ENCODE measurements at regions not wholly inside any gene's neighbourhood (a gene's known extent, or its start where the extent isn't known, plus 50 kb on each side); places are given as distances from the start of the nearest gene placed in this dataset.

- no peaks in the 10 kb centered on the region for H3K27me3 ChIP-seq (ENCODE audit: control insufficient read depth in 5 of 5, insufficient read depth in 4 of 5, low read length in 5 of 5)
- H3K4me1 ChIP-seq (ENCODE audit: control insufficient read depth in 5 of 5, insufficient read depth in 5 of 5, low read length in 5 of 5) = no peaks in the 10 kb centered on the region
- H3K36me3 ChIP-seq (ENCODE audit: control insufficient read depth in 5 of 5, insufficient read depth in 5 of 5, low read length in 5 of 5) = no peaks in the 10 kb centered on the region
- no peaks in the 10 kb centered on the region for H3K9me3 ChIP-seq (ENCODE audit: control insufficient read depth in 5 of 5, low read length in 5 of 5)
- no peak overlapping the region for H3K4me3 ChIP-seq (ENCODE audit: low read depth in 1 of 5, low read length in 5 of 5)
- H3K27ac ChIP-seq (ENCODE audit: low read depth, low read length) = no peak overlapping the region
- no peak overlapping the region for H3K9ac ChIP-seq (ENCODE audit: low read length in 5 of 5)
These were observed 67.6 kb downstream of the HTR1A start for GRCh38 chr5:63894690-63895089.

- Histone ChIP-seq H3K9me3 (ENCODE audit: control insufficient read depth in 5 of 5, low read length in 5 of 5) (peaks cover 0 to 2% (median 0%) of the 10 kb centered on the region in 5 donors), H3K27me3 (ENCODE audit: control insufficient read depth in 5 of 5, insufficient read depth in 4 of 5, low read length in 5 of 5) (no peaks in the 10 kb centered on the region), H3K4me1 (ENCODE audit: control insufficient read depth in 5 of 5, insufficient read depth in 5 of 5, low read length in 5 of 5) (no peaks in the 10 kb centered on the region), H3K27ac (ENCODE audit: low read depth, low read length) (no peak overlapping the region), H3K9ac (ENCODE audit: low read length in 5 of 5) (no peak overlapping the region), H3K36me3 (ENCODE audit: control insufficient read depth in 5 of 5, insufficient read depth in 5 of 5, low read length in 5 of 5) (no peaks in the 10 kb centered on the region), H3K4me3 (ENCODE audit: low read depth in 1 of 5, low read length in 5 of 5) (no peak overlapping the region)
These were observed 83.5 kb downstream of the HTR1A start for GRCh38 chr5:63878788-63879187.

DNA sequence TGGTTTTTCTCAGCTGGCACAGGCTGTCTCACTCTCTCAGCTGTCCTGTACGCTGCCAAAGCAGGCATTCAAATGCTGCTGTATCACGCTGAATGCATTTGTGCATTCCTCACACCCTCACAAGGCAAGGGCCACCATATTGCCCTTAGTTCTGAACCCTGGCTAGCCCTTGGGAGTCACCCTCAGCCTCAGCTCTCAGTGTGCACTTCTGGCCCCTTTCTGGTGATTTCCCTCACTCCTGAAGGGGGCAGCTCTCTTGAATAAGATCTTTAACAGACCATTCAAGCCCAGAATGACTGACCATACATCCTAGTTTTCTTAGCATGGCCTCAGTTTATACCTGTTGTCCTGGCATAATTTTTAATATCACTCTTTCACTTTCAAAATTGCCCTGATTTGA, 84.3 kb downstream of the HTR1A start:
- Histone ChIP-seq H3K4me1 (ENCODE audit: control insufficient read depth in 5 of 5, insufficient read depth in 5 of 5, low read length in 5 of 5) (no peaks in the 10 kb centered on the region), H3K27ac (ENCODE audit: low read depth, low read length) (no peak overlapping the region), H3K36me3 (ENCODE audit: control insufficient read depth in 5 of 5, insufficient read depth in 5 of 5, low read length in 5 of 5) (no peaks in the 10 kb centered on the region), H3K9ac (ENCODE audit: low read length in 5 of 5) (no peak overlapping the region), H3K4me3 (ENCODE audit: low read depth in 1 of 5, low read length in 5 of 5) (no peak overlapping the region), H3K27me3 (ENCODE audit: control insufficient read depth in 5 of 5, insufficient read depth in 4 of 5, low read length in 5 of 5) (no peaks in the 10 kb centered on the region), H3K9me3 (ENCODE audit: control insufficient read depth in 5 of 5, low read length in 5 of 5) (peaks cover 0 to 2% (median 0%) of the 10 kb centered on the region in 5 donors)

- Histone ChIP-seq H3K9me3 (ENCODE audit: control insufficient read depth in 5 of 5, low read length in 5 of 5) (peaks cover 7 to 26% (median 21%) of the 10 kb centered on the region in 5 donors), H3K27ac (ENCODE audit: low read depth, low read length) (no peak overlapping the region), H3K4me1 (ENCODE audit: control insufficient read depth in 5 of 5, insufficient read depth in 5 of 5, low read length in 5 of 5) (no peaks in the 10 kb centered on the region), H3K9ac (ENCODE audit: low read length in 5 of 5) (no peak overlapping the region), H3K4me3 (ENCODE audit: low read depth in 1 of 5, low read length in 5 of 5) (no peak overlapping the region), H3K27me3 (ENCODE audit: control insufficient read depth in 5 of 5, insufficient read depth in 4 of 5, low read length in 5 of 5) (no peaks in the 10 kb centered on the region), H3K36me3 (ENCODE audit: control insufficient read depth in 5 of 5, insufficient read depth in 5 of 5, low read length in 5 of 5) (no peaks in the 10 kb centered on the region)
These were observed 101.9 kb downstream of the HTR1A start for GRCh38 chr5:63860379-63860778.

DNA sequence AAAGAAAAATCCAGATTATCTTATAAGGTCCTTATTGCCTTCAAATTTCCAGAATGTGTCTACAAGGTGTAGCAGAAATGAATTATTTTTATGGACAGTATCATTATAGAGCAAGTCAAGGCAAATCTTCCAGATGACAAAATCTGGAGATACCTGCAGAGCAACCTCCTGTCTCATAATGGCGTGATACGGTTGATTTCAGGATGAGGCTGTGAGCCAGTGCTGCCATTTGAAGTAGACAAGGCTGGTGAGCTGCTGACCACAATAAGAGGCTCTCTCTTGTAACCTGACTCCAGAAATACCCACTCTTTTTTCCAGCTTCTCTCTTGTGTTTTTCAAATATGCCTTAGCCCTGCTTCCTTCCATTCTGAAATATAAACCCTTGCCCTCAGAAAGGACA, 108.2 kb downstream of the HTR1A start:
- no peaks in the 10 kb centered on the region for H3K36me3 ChIP-seq (ENCODE audit: control insufficient read depth in 5 of 5, insufficient read depth in 5 of 5, low read length in 5 of 5)
- no peak overlapping the region for H3K27ac ChIP-seq (ENCODE audit: low read depth, low read length)
- no peak overlapping the region for H3K4me3 ChIP-seq (ENCODE audit: low read depth in 1 of 5, low read length in 5 of 5)
- no peaks in the 10 kb centered on the region for H3K4me1 ChIP-seq (ENCODE audit: control insufficient read depth in 5 of 5, insufficient read depth in 5 of 5, low read length in 5 of 5)
- no peak overlapping the region for H3K9ac ChIP-seq (ENCODE audit: low read length in 5 of 5)
- no peaks in the 10 kb centered on the region for H3K27me3 ChIP-seq (ENCODE audit: control insufficient read depth in 5 of 5, insufficient read depth in 4 of 5, low read length in 5 of 5)
- H3K9me3 ChIP-seq (ENCODE audit: control insufficient read depth in 5 of 5, low read length in 5 of 5) = peaks cover 0 to 4% (median 0%) of the 10 kb centered on the region in 5 donors

- Histone ChIP-seq H3K27ac (ENCODE audit: low read depth, low read length) (no peak overlapping the region), H3K36me3 (ENCODE audit: control insufficient read depth in 5 of 5, insufficient read depth in 5 of 5, low read length in 5 of 5) (no peaks in the 10 kb centered on the region), H3K4me3 (ENCODE audit: low read depth in 1 of 5, low read length in 5 of 5) (no peak overlapping the region), H3K4me1 (ENCODE audit: control insufficient read depth in 5 of 5, insufficient read depth in 5 of 5, low read length in 5 of 5) (no peaks in the 10 kb centered on the region), H3K9ac (ENCODE audit: low read length in 5 of 5) (no peak overlapping the region), H3K9me3 (ENCODE audit: control insufficient read depth in 5 of 5, low read length in 5 of 5) (peaks cover 0 to 2% (median 0%) of the 10 kb centered on the region in 5 donors), H3K27me3 (ENCODE audit: control insufficient read depth in 5 of 5, insufficient read depth in 4 of 5, low read length in 5 of 5) (no peaks in the 10 kb centered on the region)
These were observed 119.1 kb downstream of the HTR1A start for GRCh38 chr5:63843190-63843589.

DNA sequence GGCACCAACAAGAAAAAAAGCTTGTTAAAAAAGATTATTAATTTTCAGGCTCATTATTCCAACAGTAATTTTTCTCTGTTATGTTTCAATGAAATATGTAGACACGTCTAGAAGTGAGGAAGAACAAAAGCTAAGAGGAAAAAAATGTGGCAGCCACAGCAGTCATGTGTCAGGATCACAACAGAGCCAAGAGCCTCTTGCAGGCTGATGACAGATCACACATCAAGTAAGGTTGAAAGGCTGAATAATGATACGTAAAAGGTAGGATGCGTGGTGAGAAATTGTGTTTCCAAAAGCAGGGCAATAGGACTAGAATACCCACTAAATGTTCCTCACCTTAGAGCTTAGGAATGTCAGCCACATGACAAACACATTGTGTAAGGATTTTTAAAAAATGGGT, 124.8 kb downstream of the HTR1A start:
- no peaks in the 10 kb centered on the region for H3K9me3 ChIP-seq (ENCODE audit: control insufficient read depth in 5 of 5, low read length in 5 of 5)
- H3K4me1 ChIP-seq (ENCODE audit: control insufficient read depth in 5 of 5, insufficient read depth in 5 of 5, low read length in 5 of 5) = no peaks in the 10 kb centered on the region
- no peaks in the 10 kb centered on the region for H3K27me3 ChIP-seq (ENCODE audit: control insufficient read depth in 5 of 5, insufficient read depth in 4 of 5, low read length in 5 of 5)
- H3K9ac ChIP-seq (ENCODE audit: low read length in 5 of 5) = no peak overlapping the region
- H3K27ac ChIP-seq (ENCODE audit: low read depth, low read length) = no peak overlapping the region
- H3K36me3 ChIP-seq (ENCODE audit: control insufficient read depth in 5 of 5, insufficient read depth in 5 of 5, low read length in 5 of 5) = no peaks in the 10 kb centered on the region
- H3K4me3 ChIP-seq (ENCODE audit: low read depth in 1 of 5, low read length in 5 of 5) = no peak overlapping the region

GRCh38 chr5:63831381-63831780, 130.9 kb downstream of the HTR1A start:
- Histone ChIP-seq H3K4me3 (ENCODE audit: low read depth in 1 of 5, low read length in 5 of 5) (no peak overlapping the region), H3K36me3 (ENCODE audit: control insufficient read depth in 5 of 5, insufficient read depth in 5 of 5, low read length in 5 of 5) (no peaks in the 10 kb centered on the region), H3K9ac (ENCODE audit: low read length in 5 of 5) (no peak overlapping the region)

GRCh38 chr5:63825984-63826383, 136.3 kb downstream of the HTR1A start:
- Histone ChIP-seq H3K4me1 (ENCODE audit: control insufficient read depth in 5 of 5, insufficient read depth in 5 of 5, low read length in 5 of 5) (no peaks in the 10 kb centered on the region), H3K27ac (ENCODE audit: low read depth, low read length) (no peak overlapping the region), H3K27me3 (ENCODE audit: control insufficient read depth in 5 of 5, insufficient read depth in 4 of 5, low read length in 5 of 5) (no peaks in the 10 kb centered on the region), H3K36me3 (ENCODE audit: control insufficient read depth in 5 of 5, insufficient read depth in 5 of 5, low read length in 5 of 5) (no peaks in the 10 kb centered on the region), H3K9ac (ENCODE audit: low read length in 5 of 5) (no peak overlapping the region), H3K9me3 (ENCODE audit: control insufficient read depth in 5 of 5, low read length in 5 of 5) (no peaks in the 10 kb centered on the region), H3K4me3 (ENCODE audit: low read depth in 1 of 5, low read length in 5 of 5) (no peak overlapping the region)

More at GRCh38 chr5:63831381-63831780, 130.9 kb downstream of the HTR1A start:
- no peaks in the 10 kb centered on the region for H3K4me1 ChIP-seq (ENCODE audit: control insufficient read depth in 5 of 5, insufficient read depth in 5 of 5, low read length in 5 of 5)
- no peaks in the 10 kb centered on the region for H3K9me3 ChIP-seq (ENCODE audit: control insufficient read depth in 5 of 5, low read length in 5 of 5)
- H3K27me3 ChIP-seq (ENCODE audit: control insufficient read depth in 5 of 5, insufficient read depth in 4 of 5, low read length in 5 of 5) = no peaks in the 10 kb centered on the region
- H3K27ac ChIP-seq (ENCODE audit: low read depth, low read length) = no peak overlapping the region

- H3K4me1 ChIP-seq (ENCODE audit: control insufficient read depth in 5 of 5, insufficient read depth in 5 of 5, low read length in 5 of 5) = no peaks in the 10 kb centered on the region
- H3K36me3 ChIP-seq (ENCODE audit: control insufficient read depth in 5 of 5, insufficient read depth in 5 of 5, low read length in 5 of 5) = no peaks in the 10 kb centered on the region
- no peak overlapping the region for H3K27ac ChIP-seq (ENCODE audit: low read depth, low read length)
- no peak overlapping the region for H3K9ac ChIP-seq (ENCODE audit: low read length in 5 of 5)
- no peaks in the 10 kb centered on the region for H3K9me3 ChIP-seq (ENCODE audit: control insufficient read depth in 5 of 5, low read length in 5 of 5)
- no peaks in the 10 kb centered on the region for H3K27me3 ChIP-seq (ENCODE audit: control insufficient read depth in 5 of 5, insufficient read depth in 4 of 5, low read length in 5 of 5)
- no peak overlapping the region for H3K4me3 ChIP-seq (ENCODE audit: low read depth in 1 of 5, low read length in 5 of 5)
These were observed 138.7 kb downstream of the HTR1A start for GRCh38 chr5:63823583-63823982.

GRCh38 chr5:63822614-63823013, 139.6 kb downstream of the HTR1A start:
- Histone ChIP-seq H3K9ac (ENCODE audit: low read length in 5 of 5) (no peak overlapping the region), H3K27me3 (ENCODE audit: control insufficient read depth in 5 of 5, insufficient read depth in 4 of 5, low read length in 5 of 5) (no peaks in the 10 kb centered on the region), H3K36me3 (ENCODE audit: control insufficient read depth in 5 of 5, insufficient read depth in 5 of 5, low read length in 5 of 5) (no peaks in the 10 kb centered on the region), H3K4me1 (ENCODE audit: control insufficient read depth in 5 of 5, insufficient read depth in 5 of 5, low read length in 5 of 5) (no peaks in the 10 kb centered on the region), H3K9me3 (ENCODE audit: control insufficient read depth in 5 of 5, low read length in 5 of 5) (no peaks in the 10 kb centered on the region), H3K27ac (ENCODE audit: low read depth, low read length) (no peak overlapping the region), H3K4me3 (ENCODE audit: low read depth in 1 of 5, low read length in 5 of 5) (no peak overlapping the region)
